Effector memory CD8-positive, alpha-beta T cell (primary cell): ENCODE measurements at regions not wholly inside any gene's neighbourhood (a gene's known extent, or its start where the extent isn't known, plus 50 kb on each side); places are given as distances from the start of the nearest gene placed in this dataset.
"Not testable (repeated sequence)": the region's sequence is repeated elsewhere in the genome, so short reads cannot be mapped to it uniquely, and the experiment has no call there.

ENCODE experiments used
- ATAC-seq: fragments of 150-1000 bp; cut with Tn5 transposase; replicated peaks from 2 replicates; pipeline ENCODE4 v1.10.0; 2021; ENCODE audit warnings: mild to moderate bottlenecking, moderate library complexity
- DNase-seq, 3 experiments: peaks; one replicate each; pipeline ENCODE4 v3.0.0; 2021
- H3K27ac Mint-ChIP-seq, 2 donors: one replicate each; pipeline ENCODE4 v1.8.0; 2022; ENCODE audit warnings: mild to moderate bottlenecking in 2 of 2, mixed read lengths in 2 of 2, moderate library complexity in 2 of 2
- H3K27me3 Mint-ChIP-seq, 2 donors: one replicate each; pipeline ENCODE4 v1.8.0; 2022; ENCODE audit warnings: mixed read lengths in 2 of 2
- H3K36me3 Mint-ChIP-seq: one replicate; pipeline ENCODE4 v1.8.0; 2022; ENCODE audit warnings: mild to moderate bottlenecking, moderate library complexity, mixed read lengths; ENCODE audit not compliant: insufficient read depth
- H3K4me1 Mint-ChIP-seq, 2 donors: one replicate each; pipeline ENCODE4 v1.8.0; 2022; ENCODE audit warnings: low read depth in 2 of 2, mixed read lengths in 2 of 2
- H3K4me3 Mint-ChIP-seq, 2 donors: one replicate each; pipeline ENCODE4 v1.8.0; 2022; ENCODE audit warnings: mild to moderate bottlenecking in 2 of 2, mixed read lengths in 2 of 2, moderate library complexity in 2 of 2
- H3K9me3 Mint-ChIP-seq, 2 donors: one replicate each; pipeline ENCODE4 v1.8.0; 2022; ENCODE audit warnings: mixed read lengths in 2 of 2

GRCh38 chr14:105653921-105654320 is 127.5 kb downstream of the TMEM121 start:
- ATAC-seq, H3K36me3 Mint-ChIP-seq, H3K4me3 Mint-ChIP-seq, H3K27ac Mint-ChIP-seq, H3K9me3 Mint-ChIP-seq, H3K4me1 Mint-ChIP-seq, DNase-seq: not testable (repeated sequence)
- H3K27me3 Mint-ChIP-seq: peaks cover 3 to 18% of the 10 kb centered on the region in 2 donors

DNA sequence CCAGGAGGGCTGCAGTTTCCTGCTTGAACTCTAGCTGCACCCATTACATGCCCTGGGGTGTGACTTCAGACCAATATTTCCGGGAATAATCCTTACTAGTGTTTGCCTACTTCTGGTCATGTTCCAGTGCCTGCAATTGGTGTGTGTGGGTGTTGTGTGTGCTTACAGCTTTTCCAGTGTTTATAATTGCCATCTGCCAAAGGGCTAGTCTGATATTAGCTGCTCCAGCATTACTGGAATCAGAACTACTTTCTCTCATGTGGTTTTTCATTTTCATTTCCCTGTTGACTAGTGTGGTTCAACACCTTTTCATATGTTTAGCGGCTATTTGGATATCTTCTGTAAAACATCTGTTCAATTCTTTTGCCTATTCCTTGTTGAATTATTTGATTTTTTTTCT is 132.9 kb downstream of the TMEM121 start:
- ATAC-seq, H3K36me3 Mint-ChIP-seq, H3K4me1 Mint-ChIP-seq, H3K4me3 Mint-ChIP-seq, H3K27ac Mint-ChIP-seq, DNase-seq: not testable (repeated sequence)
- H3K9me3 Mint-ChIP-seq: peaks cover 14 to 20% of the 10 kb centered on the region in 2 donors
- H3K27me3 Mint-ChIP-seq: peaks cover 15 to 46% of the 10 kb centered on the region in 2 donors

DNA sequence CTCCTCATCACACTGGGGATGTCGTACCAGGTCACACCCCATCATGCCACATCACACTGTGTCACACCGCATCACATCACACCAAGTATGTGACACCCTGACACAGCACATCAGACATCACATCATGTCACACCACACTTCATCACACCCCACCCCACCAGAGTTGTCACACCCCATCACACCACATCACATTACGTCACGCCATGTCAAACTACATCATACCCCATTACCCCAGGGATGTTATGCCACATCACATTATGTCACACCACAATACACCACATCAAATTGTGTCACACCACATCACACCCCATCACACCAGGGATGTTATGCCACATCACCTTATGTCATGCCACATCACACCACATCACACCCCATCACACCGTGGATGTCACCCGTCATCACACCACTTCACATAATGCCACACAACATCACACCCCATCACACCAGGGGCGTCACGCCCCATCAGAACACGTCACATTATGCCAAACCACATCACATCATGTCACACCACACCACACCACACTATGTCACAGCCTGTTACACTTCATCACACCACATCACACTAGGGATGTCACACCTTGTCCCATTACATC is 133.6 kb downstream of the TMEM121 start:
- peaks cover 15 to 54% of the 10 kb centered on the region in 2 donors for H3K27me3 Mint-ChIP-seq
- peaks cover 14 to 20% of the 10 kb centered on the region in 2 donors for H3K9me3 Mint-ChIP-seq
- no peak overlapping the region for H3K4me3 Mint-ChIP-seq
- no peak for ATAC-seq
- H3K27ac Mint-ChIP-seq: no peak overlapping the region
- DNase-seq: no peak
- H3K4me1 Mint-ChIP-seq: no peaks in the 10 kb centered on the region
- H3K36me3 Mint-ChIP-seq: no peaks in the 10 kb centered on the region

DNA sequence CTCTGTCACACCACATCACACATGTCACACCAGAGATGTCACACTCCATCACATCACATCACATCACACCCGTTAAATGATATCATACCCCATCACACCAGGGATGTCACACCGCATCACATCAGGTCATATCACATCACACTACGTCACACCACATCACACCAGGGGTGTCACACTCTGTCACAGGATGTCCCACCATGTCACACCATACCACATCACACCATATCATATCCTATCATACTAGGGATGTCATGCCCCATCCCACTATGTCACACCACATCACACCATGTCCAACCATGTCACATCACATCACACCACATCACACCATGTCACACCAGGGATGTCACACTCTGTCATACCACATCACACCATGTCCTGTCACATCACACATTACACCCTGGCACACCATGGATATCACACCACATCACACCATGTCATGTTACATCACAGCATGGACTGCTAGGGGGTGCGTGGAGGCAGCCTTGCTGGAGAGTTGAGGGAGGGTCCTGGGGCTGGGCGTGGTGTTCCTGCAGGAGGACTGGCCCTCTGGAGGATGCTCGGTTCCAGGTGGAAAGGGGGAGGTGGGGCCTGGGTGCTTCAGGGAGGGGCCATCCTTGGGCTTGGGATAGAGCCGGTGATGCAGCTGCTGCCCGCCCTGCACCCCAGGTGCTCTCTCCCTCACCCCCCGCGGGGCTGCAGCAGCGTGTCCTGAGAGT is 134.6 kb downstream of the TMEM121 start:
- Mint-ChIP-seq H3K4me1 (no peaks in the 10 kb centered on the region), H3K4me3 (no peak overlapping the region), H3K27ac (no peak overlapping the region), H3K9me3 (peaks cover 14 to 20% of the 10 kb centered on the region in 2 donors), H3K36me3 (no peaks in the 10 kb centered on the region), H3K27me3 (peaks cover 25 to 63% of the 10 kb centered on the region in 2 donors)
- ATAC-seq (no peak), DNase-seq (no peak)

DNA sequence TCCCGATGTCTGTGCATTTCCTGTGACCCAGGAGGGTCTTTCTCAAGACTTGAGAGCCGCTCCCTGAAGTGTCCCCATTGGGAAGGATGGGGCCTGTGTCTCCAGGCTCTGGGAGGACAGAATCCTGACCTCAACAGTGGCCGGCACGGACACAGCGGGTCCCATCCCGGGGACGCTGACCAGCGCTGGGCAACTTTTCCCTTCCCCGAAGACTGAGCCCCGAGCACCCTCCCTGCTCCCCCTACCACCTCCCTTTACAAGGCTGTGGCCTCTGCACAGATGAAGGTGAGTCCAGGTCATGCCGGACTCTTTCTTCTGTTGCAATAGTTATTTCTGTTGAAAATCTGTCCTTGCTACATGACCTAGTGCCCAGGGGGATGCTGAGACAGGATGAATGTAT is 135.7 kb downstream of the TMEM121 start:
- H3K36me3 Mint-ChIP-seq, H3K4me3 Mint-ChIP-seq, ATAC-seq, H3K4me1 Mint-ChIP-seq, DNase-seq, H3K27ac Mint-ChIP-seq: not testable (repeated sequence)
- Mint-ChIP-seq H3K27me3 (peaks cover 33 to 70% of the 10 kb centered on the region in 2 donors), H3K9me3 (peaks cover 14 to 20% of the 10 kb centered on the region in 2 donors)

DNA sequence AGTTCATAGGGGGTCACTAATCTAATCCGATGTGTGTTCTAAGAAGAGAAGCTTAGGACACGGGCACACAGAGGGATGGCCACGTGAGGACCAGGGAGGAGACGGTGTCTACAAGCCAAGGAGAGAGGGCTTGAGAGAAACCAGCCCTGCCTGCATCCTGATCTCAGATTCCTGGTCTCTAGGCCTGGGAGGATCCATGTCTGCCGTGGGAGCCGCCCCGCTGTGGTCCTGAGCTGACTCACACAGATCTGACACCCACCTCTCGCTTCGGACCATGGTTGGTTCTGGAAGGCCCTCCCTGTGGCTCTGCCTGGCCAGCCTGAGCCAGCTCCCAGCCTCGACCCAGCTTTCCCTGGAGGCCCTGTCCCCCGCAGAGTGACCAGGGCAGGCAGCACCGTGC is 136.2 kb downstream of the TMEM121 start:
- not testable (repeated sequence) for H3K27ac Mint-ChIP-seq, H3K36me3 Mint-ChIP-seq, H3K4me3 Mint-ChIP-seq, DNase-seq, H3K4me1 Mint-ChIP-seq, ATAC-seq
- Mint-ChIP-seq H3K27me3 (peaks cover 33 to 69% of the 10 kb centered on the region in 2 donors), H3K9me3 (peaks cover 13 to 20% of the 10 kb centered on the region in 2 donors)

- Mint-ChIP-seq H3K9me3 (peaks cover 13 to 20% of the 10 kb centered on the region in 2 donors), H3K27me3 (peaks cover 33 to 64% of the 10 kb centered on the region in 2 donors)
- not testable (repeated sequence) for ATAC-seq, DNase-seq, H3K4me3 Mint-ChIP-seq, H3K4me1 Mint-ChIP-seq, H3K27ac Mint-ChIP-seq, H3K36me3 Mint-ChIP-seq
Observed at GRCh38 chr14:105663323-105663722, 136.9 kb downstream of the TMEM121 start.

GRCh38 chr14:105663818-105664596 is 137.6 kb downstream of the TMEM121 start:
- not testable (repeated sequence) for H3K4me1 Mint-ChIP-seq, DNase-seq, ATAC-seq, H3K4me3 Mint-ChIP-seq, H3K36me3 Mint-ChIP-seq, H3K27ac Mint-ChIP-seq
- Mint-ChIP-seq H3K27me3 (peaks cover 33 to 66% of the 10 kb centered on the region in 2 donors), H3K9me3 (peaks cover 13 to 20% of the 10 kb centered on the region in 2 donors)

DNA sequence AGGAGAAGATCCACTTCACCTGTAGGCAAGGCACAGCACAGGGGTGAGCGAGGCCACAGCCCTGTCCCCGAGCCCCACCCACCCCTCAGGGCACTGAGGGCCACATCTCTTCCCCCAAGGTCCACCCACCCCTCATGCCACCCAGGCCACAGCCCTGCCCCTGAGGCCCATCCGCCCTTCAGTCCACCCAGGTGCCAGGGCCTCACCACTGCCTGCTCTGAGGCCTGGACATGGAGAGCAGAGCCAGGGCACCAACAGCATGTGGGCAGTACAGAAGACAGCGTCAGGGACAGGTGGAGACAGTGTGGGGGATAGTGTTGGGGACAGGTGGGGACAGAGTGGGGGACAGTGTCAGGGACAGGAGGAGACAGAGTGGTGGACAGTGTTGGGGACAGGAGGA is 138.3 kb downstream of the TMEM121 start:
- ATAC-seq (no peak), DNase-seq (no peak)
- Mint-ChIP-seq H3K4me1 (peaks cover 0 to 2% of the 10 kb centered on the region in 2 donors), H3K27ac (no peak overlapping the region), H3K36me3 (peaks cover 2% of the 10 kb centered on the region), H3K9me3 (peaks cover 11 to 16% of the 10 kb centered on the region in 2 donors), H3K27me3 (peaks cover 32 to 62% of the 10 kb centered on the region in 2 donors), H3K4me3 (no peak overlapping the region)

- Mint-ChIP-seq H3K4me3 (no peak overlapping the region), H3K36me3 (peaks cover 2% of the 10 kb centered on the region), H3K9me3 (peaks cover 4 to 9% of the 10 kb centered on the region in 2 donors), H3K27me3 (peaks cover 25 to 55% of the 10 kb centered on the region in 2 donors), H3K4me1 (peaks cover 0 to 2% of the 10 kb centered on the region in 2 donors), H3K27ac (no peak overlapping the region)
- ATAC-seq (no peak), DNase-seq (no peak)
Observed at GRCh38 chr14:105665247-105665950, 139.0 kb downstream of the TMEM121 start.

- Mint-ChIP-seq H3K9me3 (peaks cover under 1 to 4% of the 10 kb centered on the region in 2 donors), H3K4me3 (no peak overlapping the region), H3K27me3 (peaks cover 20 to 50% of the 10 kb centered on the region in 2 donors), H3K27ac (no peak overlapping the region), H3K4me1 (peaks cover 0 to 2% of the 10 kb centered on the region in 2 donors), H3K36me3 (peaks cover 2% of the 10 kb centered on the region)
- ATAC-seq: no peak
- no peak for DNase-seq
Observed at GRCh38 chr14:105665951-105666277, 139.5 kb downstream of the TMEM121 start.

DNA sequence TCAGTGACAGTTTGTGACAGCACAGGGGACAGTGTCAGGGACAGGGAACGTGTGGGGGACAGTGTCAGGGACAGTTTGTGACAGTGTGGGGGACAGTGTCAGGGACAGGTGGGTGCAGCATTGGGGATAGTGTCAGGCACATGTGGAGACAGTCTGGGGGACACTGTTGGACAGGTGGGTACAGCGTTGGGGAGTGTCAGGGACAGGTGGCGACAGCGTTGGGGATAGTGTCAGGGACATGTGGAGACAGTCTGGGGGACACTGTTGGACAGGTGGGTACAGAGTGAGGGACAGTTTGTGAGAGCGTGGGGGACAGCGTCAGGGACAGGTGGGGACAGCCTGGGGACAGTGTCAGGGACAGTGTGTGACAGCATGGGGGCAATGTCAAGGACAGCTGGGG is 140.0 kb downstream of the TMEM121 start:
- Mint-ChIP-seq H3K9me3 (no peaks in the 10 kb centered on the region), H3K4me3 (no peak overlapping the region), H3K27me3 (peaks cover 18 to 45% of the 10 kb centered on the region in 2 donors), H3K4me1 (peaks cover 0 to 2% of the 10 kb centered on the region in 2 donors), H3K36me3 (peaks cover 2% of the 10 kb centered on the region), H3K27ac (no peak overlapping the region)
- no peak for ATAC-seq
- no peak for DNase-seq

DNA sequence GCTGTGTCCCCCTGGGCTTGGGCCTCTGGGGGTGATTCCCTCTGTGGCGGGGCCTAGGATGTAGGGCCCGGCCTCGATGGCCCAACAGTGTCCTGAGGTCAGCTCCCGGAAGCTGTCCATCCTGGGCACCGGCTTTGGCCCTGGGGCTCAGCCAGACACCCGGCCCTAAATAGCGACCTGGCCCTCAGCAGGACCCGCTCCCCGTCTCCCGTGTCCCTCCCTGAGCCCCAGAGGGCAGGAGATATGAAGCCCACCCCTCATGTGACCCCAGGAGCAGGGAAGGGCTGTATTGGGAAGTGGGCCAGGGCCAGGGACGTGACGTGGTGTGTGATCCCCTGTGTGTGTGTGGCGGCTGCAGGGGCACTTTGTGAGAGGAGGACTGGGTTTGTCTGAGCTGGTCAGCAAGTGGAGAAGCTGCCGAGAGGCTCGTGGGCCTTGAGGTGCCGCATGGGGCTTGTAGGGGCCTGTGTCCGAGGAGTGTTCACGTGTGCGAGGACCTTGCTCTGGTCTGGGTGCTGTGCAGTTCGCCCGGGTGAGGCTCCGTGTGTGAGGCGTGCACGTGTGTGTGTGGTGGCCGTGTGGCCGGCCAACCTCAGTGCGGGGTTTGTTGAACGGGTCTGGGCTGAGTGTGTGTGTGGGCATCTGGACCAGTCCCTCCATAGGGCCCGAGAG is 140.7 kb downstream of the TMEM121 start:
- not testable (repeated sequence) for H3K36me3 Mint-ChIP-seq, ATAC-seq, DNase-seq, H3K9me3 Mint-ChIP-seq, H3K4me1 Mint-ChIP-seq, H3K27ac Mint-ChIP-seq, H3K4me3 Mint-ChIP-seq
- peaks cover 18 to 45% of the 10 kb centered on the region in 2 donors for H3K27me3 Mint-ChIP-seq
